Prostate gland (tissue), 2 donors: ENCODE measurements at regions not wholly inside any gene's neighbourhood (a gene's known extent, or its start where the extent isn't known, plus 50 kb on each side); places are given as distances from the start of the nearest gene placed in this dataset.

Source experiments
- DNase-seq: peaks from one replicate; pipeline ENCODE4 v3.0.0-alpha.2; 2019; ENCODE audit warnings: low spot score
- H3K27ac ChIP-seq, 2 donors: fragments of 200-600 bp; sonication (generic); 2 replicates each; pipeline ENCODE4 v1.5.1; 2017 to 2019
- H3K27me3 ChIP-seq: fragments of 200-600 bp; sonication (generic); replicated peaks from 2 replicates; pipeline ENCODE4 v1.5.1; 2019; ENCODE audit not compliant: insufficient read depth
- H3K36me3 ChIP-seq, 2 donors: fragments of 200-600 bp; sonication (generic); 1 replicate in 1 of 2; 2 replicates in 1 of 2; pipeline versions ENCODE4 v1.5.1 to v1.8.1; 2017 to 2019
- H3K4me1 ChIP-seq: fragments of 200-600 bp; sonication (generic); replicated peaks from 2 replicates; pipeline ENCODE4 v1.5.1; 2019
- H3K4me3 ChIP-seq, 2 donors: fragments of 200-600 bp; sonication (generic); 2 replicates each; pipeline ENCODE4 v1.5.1; 2017 to 2019
- H3K9me3 ChIP-seq: fragments of 200-600 bp; sonication (generic); 2 replicates; pipeline ENCODE4 v1.5.1; 2017
- CTCF ChIP-seq, 4 experiments: fragments of 200-600 bp in 2 of 4; fragments of 450-650 bp in 2 of 4; sonication (generic) in 2 of 4; IDR thresholded peaks; 1 replicate in 3 of 4; 2 replicates in 1 of 4; pipeline ENCODE4 v1.5.1; 2016 to 2019; ENCODE audit warnings: antibody characterized with exemption in 4 of 4, mild to moderate bottlenecking in 2 of 4, moderate library complexity in 2 of 4
- POLR2A ChIP-seq: fragments of 450-650 bp; IDR thresholded peaks from one replicate; pipeline ENCODE4 v1.6.1; 2016; ENCODE audit warnings: antibody characterized with exemption, mild to moderate bottlenecking
- POLR2AphosphoS5 ChIP-seq: sonication (generic); formaldehyde crosslinking; IDR thresholded peaks from one replicate; pipeline ENCODE4 v1.6.1; 2017; ENCODE audit warnings: antibody characterized with exemption
- WGBS: methylation state at CpG from one replicate; pipeline ENCODE4 v1.1.5; 2018; 5-methylcytosine and 5-hydroxymethylcytosine counted together
- intact Hi-C: fragments of 100-400 bp; cut with DNase I; formaldehyde crosslinking; loops from one replicate; pipeline ENCODE4 v1.14.2; 2022

- intact Hi-C loops = no loop called here
- H3K4me1 ChIP-seq = no peaks in the 10 kb centered on the region
- WGBS = 80% methylated on average over 1 of the region's 1 CpG
- H3K4me3 ChIP-seq = no peak overlapping the region
- H3K9me3 ChIP-seq = no peaks in the 10 kb centered on the region
- H3K27me3 ChIP-seq = no peaks in the 10 kb centered on the region
- DNase-seq = no peak
- no peaks in the 10 kb centered on the region for H3K36me3 ChIP-seq
- H3K27ac ChIP-seq = no peak overlapping the region
- no peak for TF ChIP-seq POLR2AphosphoS5
- no peak for TF ChIP-seq CTCF (IDR thresholded peaks at IDR 0.05)
- no peak for TF ChIP-seq POLR2A
Measured at GRCh38 chr5:131022811-131023497, 142.1 kb downstream of the HINT1 start.

GRCh38 chr5:131021646-131022045 lies 143.4 kb downstream of the HINT1 start:
- DNase-seq = no peak
- TF ChIP-seq POLR2AphosphoS5 = no peak
- TF ChIP-seq POLR2A = no peak
- no peak for TF ChIP-seq CTCF (IDR thresholded peaks at IDR 0.05)
- 76% methylated on average over 2 of the region's 2 CpGs for WGBS
- no peaks in the 10 kb centered on the region for H3K36me3 ChIP-seq
- no peaks in the 10 kb centered on the region for H3K4me1 ChIP-seq
- intact Hi-C loops = no loop called here
- no peak overlapping the region for H3K27ac ChIP-seq
- H3K4me3 ChIP-seq = no peak overlapping the region
- H3K9me3 ChIP-seq = no peaks in the 10 kb centered on the region
- no peaks in the 10 kb centered on the region for H3K27me3 ChIP-seq

GRCh38 chr5:131019601-131020315 lies 145.3 kb downstream of the HINT1 start:
- DNase-seq = no peak
- intact Hi-C loops = no loop called here
- no peaks in the 10 kb centered on the region for H3K4me1 ChIP-seq
- H3K9me3 ChIP-seq = no peaks in the 10 kb centered on the region
- H3K36me3 ChIP-seq = no peaks in the 10 kb centered on the region
- H3K27ac ChIP-seq = no peak overlapping the region
- no peak overlapping the region for H3K4me3 ChIP-seq
- H3K27me3 ChIP-seq = no peaks in the 10 kb centered on the region
- 83% methylated on average over 6 of the region's 6 CpGs for WGBS
- TF ChIP-seq POLR2AphosphoS5 (no peak), CTCF (IDR thresholded peaks at IDR 0.05) (no peak), POLR2A (no peak)

GRCh38 chr5:131019111-131019510 lies 145.9 kb downstream of the HINT1 start:
- Histone ChIP-seq H3K36me3 (no peaks in the 10 kb centered on the region), H3K27ac (no peak overlapping the region), H3K9me3 (no peaks in the 10 kb centered on the region), H3K4me1 (no peaks in the 10 kb centered on the region), H3K27me3 (no peaks in the 10 kb centered on the region), H3K4me3 (no peak overlapping the region)
- WGBS = 67% methylated on average over 1 of the region's 1 CpG
- DNase-seq = no peak
- intact Hi-C loops = no loop called here
- TF ChIP-seq POLR2AphosphoS5 (no peak), CTCF (IDR thresholded peaks at IDR 0.05) (no peak), POLR2A (no peak)

GRCh38 chr5:131008329-131008728 lies 156.7 kb downstream of the HINT1 start:
- Histone ChIP-seq H3K27me3 (no peaks in the 10 kb centered on the region), H3K36me3 (no peaks in the 10 kb centered on the region), H3K4me1 (no peaks in the 10 kb centered on the region), H3K9me3 (no peaks in the 10 kb centered on the region), H3K27ac (no peak overlapping the region), H3K4me3 (no peak overlapping the region)
- TF ChIP-seq POLR2A = no peak
- TF ChIP-seq POLR2AphosphoS5 = no peak
- TF ChIP-seq CTCF (IDR thresholded peaks at IDR 0.05) = no peak
- DNase-seq = no peak
- WGBS = 85% methylated on average over 24 of the region's 24 CpGs
- intact Hi-C loops = no loop called here
